MM.1S (cell line): ENCODE measurements at regions not wholly inside any gene's neighbourhood (a gene's known extent, or its start where the extent isn't known, plus 50 kb on each side); places are given as distances from the start of the nearest gene placed in this dataset.

ENCODE experiments used
- CTCF ChIP-seq: fragments of 300-600 bp; sonication (generic); IDR thresholded peaks from 2 replicates; pipeline ENCODE4 v1.5.1; 2016; ENCODE audit warnings: antibody characterized with exemption, low read length, mixed read lengths
- EZH2 ChIP-seq: fragments of 300-600 bp; sonication (generic); optimal IDR thresholded peaks from 2 replicates; pipeline ENCODE3; 2017; ENCODE audit warnings: low read depth, mild to moderate bottlenecking, antibody characterized with exemption, low read length, mixed read lengths
- EZH2phosphoT487 ChIP-seq: fragments of 300-600 bp; sonication (generic); IDR thresholded peaks from 2 replicates; pipeline ENCODE4 v1.6.1; 2018; ENCODE audit warnings: antibody characterized with exemption, low read length

- TF ChIP-seq CTCF (no peak), EZH2phosphoT487 (no peak), EZH2 (no peak)
Observed at GRCh38 chr10:111833251-111833650, 350.3 kb downstream of the GPAM start.
